ENCODE measurements at regions not wholly inside any gene's neighbourhood (a gene's known extent, or its start where the extent isn't known, plus 50 kb on each side); places are given as distances from the start of the nearest gene placed in this dataset.

- no peak overlapping the region for H3K4me3 ChIP-seq
- H3K9me3 ChIP-seq, result no peaks in the 10 kb centered on the region
- H3K27ac ChIP-seq, result no peak overlapping the region
- ATAC-seq, result no peak
- H3K27me3 ChIP-seq, result peaks cover 13% of the 10 kb centered on the region
- WGBS, 2 donors (ENCODE audit: low coverage in 1 of 2), result 70% methylated on average over 2 of the region's 5 CpGs
- no peak for TF ChIP-seq EP300 (IDR thresholded peaks at IDR 0.05)
- TF ChIP-seq, protein P1, sequence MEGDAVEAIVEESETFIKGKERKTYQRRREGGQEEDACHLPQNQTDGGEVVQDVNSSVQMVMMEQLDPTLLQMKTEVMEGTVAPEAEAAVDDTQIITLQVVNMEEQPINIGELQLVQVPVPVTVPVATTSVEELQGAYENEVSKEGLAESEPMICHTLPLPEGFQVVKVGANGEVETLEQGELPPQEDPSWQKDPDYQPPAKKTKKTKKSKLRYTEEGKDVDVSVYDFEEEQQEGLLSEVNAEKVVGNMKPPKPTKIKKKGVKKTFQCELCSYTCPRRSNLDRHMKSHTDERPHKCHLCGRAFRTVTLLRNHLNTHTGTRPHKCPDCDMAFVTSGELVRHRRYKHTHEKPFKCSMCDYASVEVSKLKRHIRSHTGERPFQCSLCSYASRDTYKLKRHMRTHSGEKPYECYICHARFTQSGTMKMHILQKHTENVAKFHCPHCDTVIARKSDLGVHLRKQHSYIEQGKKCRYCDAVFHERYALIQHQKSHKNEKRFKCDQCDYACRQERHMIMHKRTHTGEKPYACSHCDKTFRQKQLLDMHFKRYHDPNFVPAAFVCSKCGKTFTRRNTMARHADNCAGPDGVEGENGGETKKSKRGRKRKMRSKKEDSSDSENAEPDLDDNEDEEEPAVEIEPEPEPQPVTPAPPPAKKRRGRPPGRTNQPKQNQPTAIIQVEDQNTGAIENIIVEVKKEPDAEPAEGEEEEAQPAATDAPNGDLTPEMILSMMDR (IDR thresholded peaks at IDR 0.05), result no peak
- TF ChIP-seq POLR2A (IDR thresholded peaks at IDR 0.05), result no peak
- no peak for TF ChIP-seq POLR2AphosphoS5 (IDR thresholded peaks at IDR 0.05)
- no peaks in the 10 kb centered on the region for H3K4me1 ChIP-seq
- H3K36me3 ChIP-seq, result no peaks in the 10 kb centered on the region
These were observed 78.8 kb upstream of the NRXN3 start for GRCh38 chr14:78091361-78091760.

- no peak for ATAC-seq
These were observed 78.1 kb upstream of the NRXN3 start for GRCh38 chr14:78092040-78092439.

GRCh38 chr14:78103271-78103670, 66.9 kb upstream of the NRXN3 start:
- H3K4me1 ChIP-seq, result no peaks in the 10 kb centered on the region
- H3K4me3 ChIP-seq, result no peak overlapping the region
- H3K27me3 ChIP-seq, result no peaks in the 10 kb centered on the region
- H3K9me3 ChIP-seq, result no peaks in the 10 kb centered on the region
- 63 to 74% methylated on average over 2 of the region's 3 CpGs for WGBS, 2 donors (ENCODE audit: low coverage in 1 of 2)
- H3K27ac ChIP-seq, result no peak overlapping the region
- no peaks in the 10 kb centered on the region for H3K36me3 ChIP-seq
- no peak for TF ChIP-seq EP300 (IDR thresholded peaks at IDR 0.05)
- no peak for TF ChIP-seq POLR2A (IDR thresholded peaks at IDR 0.05)
- TF ChIP-seq, protein P1 (IDR thresholded peaks at IDR 0.05), result no peak
- TF ChIP-seq POLR2AphosphoS5 (IDR thresholded peaks at IDR 0.05), result no peak
- ATAC-seq, result no peak

More at GRCh38 chr14:78092040-78092439, 78.1 kb upstream of the NRXN3 start:
- Histone ChIP-seq H3K4me3 (no peak overlapping the region), H3K27me3 (peaks cover 13% of the 10 kb centered on the region), H3K9me3 (no peaks in the 10 kb centered on the region), H3K36me3 (no peaks in the 10 kb centered on the region), H3K4me1 (no peaks in the 10 kb centered on the region), H3K27ac (no peak overlapping the region)
- TF ChIP-seq POLR2A (IDR thresholded peaks at IDR 0.05) (no peak), EP300 (IDR thresholded peaks at IDR 0.05) (no peak), POLR2AphosphoS5 (IDR thresholded peaks at IDR 0.05) (no peak)
- TF ChIP-seq, protein P1 (IDR thresholded peaks at IDR 0.05), result no peak
- 82% methylated on average over 7 of the region's 7 CpGs; no CpG with 5 or more reads in 1 of the 2 donors for WGBS, 2 donors (ENCODE audit: low coverage in 1 of 2)

DNA sequence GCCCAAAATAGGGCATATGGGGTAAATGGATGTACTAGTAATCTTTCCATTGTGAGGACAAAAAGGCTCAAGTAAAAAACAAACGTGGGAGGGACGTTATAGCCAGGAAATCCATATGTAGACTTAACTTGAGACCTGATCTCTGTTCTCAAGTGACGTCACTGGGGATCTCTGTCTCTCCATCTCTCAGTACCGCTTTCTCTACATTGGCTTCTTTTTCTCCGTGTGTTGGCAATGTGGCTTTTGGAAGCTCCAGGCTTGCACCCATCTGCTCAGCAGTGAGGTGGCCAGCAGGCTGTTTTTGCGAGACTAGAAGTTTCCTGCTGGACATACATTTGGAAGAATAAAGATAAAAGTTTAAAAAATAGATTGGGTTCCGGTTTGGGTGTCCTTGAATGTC, 66.0 kb upstream of the NRXN3 start:
- H3K9me3 ChIP-seq, result no peaks in the 10 kb centered on the region
- H3K4me3 ChIP-seq, result no peak overlapping the region
- no peaks in the 10 kb centered on the region for H3K27me3 ChIP-seq
- no peaks in the 10 kb centered on the region for H3K4me1 ChIP-seq
- no peak for TF ChIP-seq EP300 (IDR thresholded peaks at IDR 0.05)
- TF ChIP-seq POLR2A (IDR thresholded peaks at IDR 0.05), result no peak
- TF ChIP-seq, protein P1 (IDR thresholded peaks at IDR 0.05), result no peak
- TF ChIP-seq POLR2AphosphoS5 (IDR thresholded peaks at IDR 0.05), result no peak
- no peaks in the 10 kb centered on the region for H3K36me3 ChIP-seq
- ATAC-seq, result no peak
- H3K27ac ChIP-seq, result no peak overlapping the region
- 61 to 68% methylated on average over 3 to 7 of the region's 7 CpGs for WGBS, 2 donors (ENCODE audit: low coverage in 1 of 2)

GRCh38 chr14:78104655-78105054, 65.5 kb upstream of the NRXN3 start:
- Histone ChIP-seq H3K27me3 (no peaks in the 10 kb centered on the region), H3K9me3 (no peaks in the 10 kb centered on the region), H3K4me3 (no peak overlapping the region), H3K4me1 (no peaks in the 10 kb centered on the region), H3K27ac (no peak overlapping the region), H3K36me3 (no peaks in the 10 kb centered on the region)
- no peak for TF ChIP-seq EP300 (IDR thresholded peaks at IDR 0.05)
- TF ChIP-seq POLR2A (IDR thresholded peaks at IDR 0.05), result no peak
- TF ChIP-seq POLR2AphosphoS5 (IDR thresholded peaks at IDR 0.05), result no peak
- TF ChIP-seq, protein P1 (IDR thresholded peaks at IDR 0.05), result no peak
- no peak for ATAC-seq
- WGBS, 2 donors (ENCODE audit: low coverage in 1 of 2), result 67 to 80% methylated on average over 1 of the region's 1 CpG
